ENCODE measurements at regions not wholly inside any gene's neighbourhood (a gene's known extent, or its start where the extent isn't known, plus 50 kb on each side); places are given as distances from the start of the nearest gene placed in this dataset.

- peaks cover 20% of the 10 kb centered on the region; the same call in 1 of the 2 replicates for H3K9me3 ChIP-seq (ENCODE audit: insufficient read depth, low read depth, low read length)
- TF ChIP-seq, protein P1, sequence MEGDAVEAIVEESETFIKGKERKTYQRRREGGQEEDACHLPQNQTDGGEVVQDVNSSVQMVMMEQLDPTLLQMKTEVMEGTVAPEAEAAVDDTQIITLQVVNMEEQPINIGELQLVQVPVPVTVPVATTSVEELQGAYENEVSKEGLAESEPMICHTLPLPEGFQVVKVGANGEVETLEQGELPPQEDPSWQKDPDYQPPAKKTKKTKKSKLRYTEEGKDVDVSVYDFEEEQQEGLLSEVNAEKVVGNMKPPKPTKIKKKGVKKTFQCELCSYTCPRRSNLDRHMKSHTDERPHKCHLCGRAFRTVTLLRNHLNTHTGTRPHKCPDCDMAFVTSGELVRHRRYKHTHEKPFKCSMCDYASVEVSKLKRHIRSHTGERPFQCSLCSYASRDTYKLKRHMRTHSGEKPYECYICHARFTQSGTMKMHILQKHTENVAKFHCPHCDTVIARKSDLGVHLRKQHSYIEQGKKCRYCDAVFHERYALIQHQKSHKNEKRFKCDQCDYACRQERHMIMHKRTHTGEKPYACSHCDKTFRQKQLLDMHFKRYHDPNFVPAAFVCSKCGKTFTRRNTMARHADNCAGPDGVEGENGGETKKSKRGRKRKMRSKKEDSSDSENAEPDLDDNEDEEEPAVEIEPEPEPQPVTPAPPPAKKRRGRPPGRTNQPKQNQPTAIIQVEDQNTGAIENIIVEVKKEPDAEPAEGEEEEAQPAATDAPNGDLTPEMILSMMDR (conservative IDR thresholded peaks at IDR 0.05; ENCODE audit: low read length) = no peak
- no peak for TF ChIP-seq EZH2phosphoT487 (IDR thresholded peaks at IDR 0.05; ENCODE audit: borderline replicate concordance)
- no peaks in the 10 kb centered on the region for H3K36me3 ChIP-seq (ENCODE audit: insufficient read depth, low read length)
- H3F3A ChIP-seq (ENCODE audit: low read depth) = no peaks in the 10 kb centered on the region
- no peaks in the 10 kb centered on the region for H4K20me1 ChIP-seq (ENCODE audit: insufficient read depth, low read length, poor library complexity, severe bottlenecking)
- no peaks in the 10 kb centered on the region for H3K9me2 ChIP-seq (replicated peaks; ENCODE audit: low read depth, low read length)
- H3K4me2 ChIP-seq (ENCODE audit: low read depth, low read length, poor library complexity, severe bottlenecking) = no peak overlapping the region
- no peaks in the 10 kb centered on the region for H3K79me2 ChIP-seq (ENCODE audit: insufficient read depth, low read length)
- no peak overlapping the region for H3K4me3 ChIP-seq (ENCODE audit: low read length, poor library complexity, severe bottlenecking)
- H3K4me1 ChIP-seq (ENCODE audit: insufficient read depth, low read length, poor library complexity, severe bottlenecking) = no peaks in the 10 kb centered on the region
- no peak overlapping the region for H2AFZ ChIP-seq (ENCODE audit: low read length)
- H3K9ac ChIP-seq (ENCODE audit: low read depth, low read length, poor library complexity, severe bottlenecking) = no peak overlapping the region
- H3K27me3 ChIP-seq (ENCODE audit: insufficient read depth, low read length, poor library complexity, severe bottlenecking) = no peaks in the 10 kb centered on the region
Observed at GRCh38 chr15:25176991-25177954, 222.5 kb downstream of the SNRPN start.

DNA sequence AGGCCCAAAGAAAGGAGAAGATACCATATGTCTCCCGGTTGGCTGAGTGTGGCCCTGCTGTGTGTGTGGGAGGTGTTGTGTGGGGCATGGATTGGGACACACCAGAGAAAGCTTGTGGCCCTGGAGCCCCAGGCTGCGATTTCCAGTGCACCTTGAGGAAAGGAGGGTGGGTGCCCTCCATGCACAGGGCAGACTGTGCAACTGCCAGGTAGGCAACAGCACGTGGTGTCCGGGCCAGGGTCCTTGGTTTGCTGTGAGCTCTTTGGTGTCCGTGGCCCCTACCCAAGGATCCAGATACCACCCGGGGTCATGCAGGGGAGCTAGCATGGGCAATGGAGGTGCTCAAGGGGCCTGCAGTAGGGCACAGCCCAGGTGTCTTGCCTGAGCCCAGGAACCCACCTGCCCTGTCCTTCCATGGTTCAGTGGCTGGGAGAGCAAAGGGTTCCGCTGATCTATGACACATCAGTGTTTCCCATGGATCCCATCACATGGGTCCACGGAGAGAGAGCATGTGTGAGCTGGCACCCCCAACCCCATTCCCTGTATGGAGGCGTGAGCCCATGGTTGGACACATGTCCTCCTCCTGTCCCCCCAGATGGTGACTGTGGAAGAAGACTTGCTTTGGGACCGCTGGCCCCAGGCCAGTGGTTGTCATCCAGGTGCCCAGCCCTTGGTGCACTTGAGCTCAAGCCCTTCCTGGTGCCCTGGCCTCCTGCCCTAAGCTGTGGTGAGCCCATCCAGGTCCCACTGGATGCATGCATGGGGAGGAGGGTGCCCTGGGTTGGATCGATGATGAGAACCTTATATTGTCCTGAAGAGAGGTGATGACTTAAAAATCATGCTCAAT, 223.4 kb downstream of the SNRPN start:
- Histone ChIP-seq H3K79me2 (ENCODE audit: insufficient read depth, low read length) (no peaks in the 10 kb centered on the region), H3K9ac (ENCODE audit: low read depth, low read length, poor library complexity, severe bottlenecking) (no peak overlapping the region), H3K36me3 (ENCODE audit: insufficient read depth, low read length) (no peaks in the 10 kb centered on the region), H3K4me2 (ENCODE audit: low read depth, low read length, poor library complexity, severe bottlenecking) (no peak overlapping the region), H3K4me3 (ENCODE audit: low read length, poor library complexity, severe bottlenecking) (no peak overlapping the region), H3K9me3 (ENCODE audit: insufficient read depth, low read depth, low read length) (peaks cover 17% of the 10 kb centered on the region; the same call in 1 of the 2 replicates), H3K27me3 (ENCODE audit: insufficient read depth, low read length, poor library complexity, severe bottlenecking) (no peaks in the 10 kb centered on the region), H2AFZ (ENCODE audit: low read length) (no peak overlapping the region), H3K4me1 (ENCODE audit: insufficient read depth, low read length, poor library complexity, severe bottlenecking) (no peaks in the 10 kb centered on the region), H3K9me2 (replicated peaks; ENCODE audit: low read depth, low read length) (no peaks in the 10 kb centered on the region), H3F3A (ENCODE audit: low read depth) (no peaks in the 10 kb centered on the region), H4K20me1 (ENCODE audit: insufficient read depth, low read length, poor library complexity, severe bottlenecking) (no peaks in the 10 kb centered on the region)
- no peak for TF ChIP-seq EZH2phosphoT487 (IDR thresholded peaks at IDR 0.05; ENCODE audit: borderline replicate concordance)
- TF ChIP-seq, protein P1 (conservative IDR thresholded peaks at IDR 0.05; ENCODE audit: low read length) = no peak

DNA sequence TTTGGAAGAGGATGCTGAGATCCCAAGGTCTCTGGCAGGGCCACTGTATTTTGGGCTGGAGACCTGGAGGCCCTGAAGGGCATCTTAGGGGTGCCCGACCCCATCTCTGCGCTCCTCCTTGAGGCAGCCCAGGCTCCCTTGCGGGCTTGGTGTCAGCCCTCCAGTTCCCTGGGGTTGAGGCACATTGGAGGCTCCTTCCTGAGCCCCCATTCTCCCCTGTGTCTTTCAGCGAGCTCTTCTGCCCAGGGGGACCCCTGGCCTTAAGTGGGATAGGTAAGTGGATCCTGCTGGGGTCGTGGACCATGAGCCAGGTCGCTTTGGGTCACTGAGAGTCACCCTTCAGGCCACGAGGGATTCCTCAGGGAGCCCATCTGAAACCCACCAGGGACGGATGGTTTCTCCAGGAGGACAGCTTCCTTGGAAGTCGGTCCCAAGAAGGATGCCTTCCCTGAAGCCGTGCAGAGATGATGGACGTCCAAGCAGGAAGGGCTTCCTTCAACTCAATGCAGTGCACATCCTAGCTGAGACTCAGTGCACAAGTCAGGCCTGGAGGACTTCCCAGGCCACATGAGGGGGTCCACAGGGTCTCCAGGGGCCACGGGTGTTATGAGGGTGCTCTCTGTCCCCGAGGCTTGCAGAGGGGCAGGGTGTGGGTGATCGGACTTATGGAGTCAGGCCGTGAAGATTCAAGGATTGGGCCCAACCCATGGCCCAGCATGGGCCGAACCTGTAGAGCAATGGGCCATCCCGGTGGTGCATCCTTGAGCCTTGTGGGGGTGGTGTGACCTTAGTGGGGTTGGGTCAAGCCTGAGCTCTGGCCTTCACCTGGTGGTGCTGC, 224.3 kb downstream of the SNRPN start:
- Histone ChIP-seq H4K20me1 (ENCODE audit: insufficient read depth, low read length, poor library complexity, severe bottlenecking) (no peaks in the 10 kb centered on the region), H3K4me1 (ENCODE audit: insufficient read depth, low read length, poor library complexity, severe bottlenecking) (no peaks in the 10 kb centered on the region), H3F3A (ENCODE audit: low read depth) (no peaks in the 10 kb centered on the region), H3K4me2 (ENCODE audit: low read depth, low read length, poor library complexity, severe bottlenecking) (no peak overlapping the region), H3K27me3 (ENCODE audit: insufficient read depth, low read length, poor library complexity, severe bottlenecking) (no peaks in the 10 kb centered on the region), H2AFZ (ENCODE audit: low read length) (no peak overlapping the region), H3K36me3 (ENCODE audit: insufficient read depth, low read length) (no peaks in the 10 kb centered on the region), H3K9me3 (ENCODE audit: insufficient read depth, low read depth, low read length) (peaks cover 18% of the 10 kb centered on the region; the same call in 1 of the 2 replicates), H3K9me2 (replicated peaks; ENCODE audit: low read depth, low read length) (no peaks in the 10 kb centered on the region), H3K79me2 (ENCODE audit: insufficient read depth, low read length) (no peaks in the 10 kb centered on the region), H3K9ac (ENCODE audit: low read depth, low read length, poor library complexity, severe bottlenecking) (no peak overlapping the region), H3K4me3 (ENCODE audit: low read length, poor library complexity, severe bottlenecking) (no peak overlapping the region)
- TF ChIP-seq EZH2phosphoT487 (IDR thresholded peaks at IDR 0.05; ENCODE audit: borderline replicate concordance) = no peak
- TF ChIP-seq, protein P1 (conservative IDR thresholded peaks at IDR 0.05; ENCODE audit: low read length) = no peak
